SU-DHL-6 (cell line): ENCODE measurements at regions not wholly inside any gene's neighbourhood (a gene's known extent, or its start where the extent isn't known, plus 50 kb on each side); places are given as distances from the start of the nearest gene placed in this dataset.
"Not testable (repeated sequence)": the region's sequence is repeated elsewhere in the genome, so short reads cannot be mapped to it uniquely, and the experiment has no call there.

Experiments used
- H2AFZ ChIP-seq: fragments of 200-600 bp; sonication (generic); 2 replicates; pipeline ENCODE4 v1.6.1; 2014; ENCODE audit warnings: low read depth, mild to moderate bottlenecking, moderate library complexity, mixed read lengths, antibody characterized with exemption, low read length; ENCODE audit not compliant: severe bottlenecking
- H3F3A ChIP-seq: fragments of 200-600 bp; shearing (Covaris generic); 2 replicates; pipeline ENCODE4 v1.6.0; 2016; ENCODE audit warnings: antibody characterized with exemption, mild to moderate bottlenecking; ENCODE audit not compliant: insufficient read depth
- H3K27ac ChIP-seq: fragments of 200-600 bp; sonication (generic); 2 replicates; pipeline ENCODE4 v1.5.1; 2016; ENCODE audit warnings: low read depth, mild to moderate bottlenecking, low read length, moderate library complexity, mixed read lengths
- H3K27me3 ChIP-seq: fragments of 200-600 bp; sonication (generic), shearing (Covaris generic); 2 replicates; pipeline ENCODE4 v1.6.0; 2014; ENCODE audit warnings: mild to moderate bottlenecking, low read length
- H3K36me3 ChIP-seq: fragments of 200-600 bp; sonication (generic); 2 replicates; pipeline ENCODE4 v1.6.1; 2014; ENCODE audit warnings: mild to moderate bottlenecking, low read length, mixed read lengths
- H3K4me2 ChIP-seq: fragments of 300-600, 200-600 bp; shearing (Covaris generic), sonication (generic); 2 replicates; pipeline ENCODE4 v1.6.0; 2014; ENCODE audit warnings: low read length, low read depth, mild to moderate bottlenecking; ENCODE audit not compliant: poor library complexity, severe bottlenecking
- H3K4me3 ChIP-seq: fragments of 200-600 bp; sonication (generic); 2 replicates; pipeline ENCODE4 v1.5.1; 2014; ENCODE audit warnings: antibody characterized with exemption, low read length, mild to moderate bottlenecking, mixed read lengths; ENCODE audit not compliant: insufficient read depth, poor library complexity, severe bottlenecking
- H3K79me2 ChIP-seq: fragments of 200-600 bp; sonication (generic); 2 replicates; pipeline ENCODE4 v1.6.1; 2014; ENCODE audit warnings: mild to moderate bottlenecking, low read length, moderate library complexity; ENCODE audit not compliant: insufficient read depth
- H3K9ac ChIP-seq: fragments of 200-600 bp; sonication (generic); 2 replicates; pipeline ENCODE4 v1.7.0; 2014; ENCODE audit warnings: mild to moderate bottlenecking, low read length
- H3K9me2 ChIP-seq: fragments of 200-600 bp; sonication (generic); replicated peaks from 2 replicates; pipeline ENCODE4 v1.6.1; 2014; ENCODE audit warnings: low read length; ENCODE audit not compliant: insufficient read depth
- H3K9me3 ChIP-seq: fragments of 200-600 bp; sonication (generic); 2 replicates; pipeline ENCODE4 v1.6.1; 2014; ENCODE audit warnings: low read length, mixed read lengths; ENCODE audit not compliant: insufficient read depth
- H4K20me1 ChIP-seq: fragments of 200-600 bp; sonication (generic); 2 replicates; pipeline ENCODE4 v1.6.1; 2014; ENCODE audit warnings: low read depth, mild to moderate bottlenecking, antibody characterized with exemption, low read length, moderate library complexity, mixed read lengths
- EZH2phosphoT487 ChIP-seq: fragments of 200-600 bp; sonication (generic), shearing (Covaris generic); conservative IDR thresholded peaks from 2 replicates; pipeline ENCODE4 v1.6.1; 2018; ENCODE audit warnings: mild to moderate bottlenecking, antibody characterized with exemption, low read length, moderate library complexity, mixed read lengths
- TF ChIP-seq, protein P1 (sequence below): fragments of 200-600 bp; sonication (generic); IDR thresholded peaks from one replicate; pipeline ENCODE4 v1.5.1; 2017; ENCODE audit warnings: antibody characterized with exemption, mild to moderate bottlenecking, low read length, moderate library complexity; ENCODE audit not compliant: insufficient read depth, poor library complexity, severe bottlenecking

DNA sequence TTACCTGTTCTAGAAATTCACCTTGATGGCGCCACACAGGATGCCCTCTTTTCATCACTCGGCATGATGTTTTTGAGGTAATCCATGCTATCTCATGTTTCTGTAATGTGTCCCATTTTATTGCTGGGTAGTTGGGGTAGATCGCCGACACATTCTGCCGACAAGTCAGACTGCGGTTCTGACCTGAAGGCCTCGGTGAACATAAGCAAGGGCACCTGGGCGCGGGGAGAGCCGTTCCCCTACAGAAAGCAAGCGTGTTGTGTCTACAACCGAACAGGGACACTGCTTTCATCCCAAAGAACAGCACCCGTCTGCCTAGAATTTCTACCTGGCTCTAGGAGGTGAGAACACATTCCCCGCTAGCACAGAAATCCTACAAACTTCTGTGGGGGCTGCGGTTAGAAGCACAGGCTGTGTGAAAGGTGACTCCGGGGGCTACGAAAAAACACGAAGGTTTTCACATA lies 149.2 kb downstream of the PPIAL4G start:
- Histone ChIP-seq H3K4me3 (peak overlapping the region; percentile 44), H3K9me3 (no peaks in the 10 kb centered on the region), H2AFZ (peak overlapping the region; percentile 79), H3K9ac (peak overlapping the region; percentile 57), H3K4me2 (peak overlapping the region; percentile 63), H3K79me2 (no peaks in the 10 kb centered on the region), H3K9me2 (no peaks in the 10 kb centered on the region), H3K27me3 (no peaks in the 10 kb centered on the region), H3K27ac (peak overlapping the region; percentile 55), H3F3A (peaks cover 7% of the 10 kb centered on the region; the same call in 1 of the 2 replicates), H3K36me3 (no peaks in the 10 kb centered on the region), H4K20me1 (no peaks in the 10 kb centered on the region)
- TF ChIP-seq, protein P1, sequence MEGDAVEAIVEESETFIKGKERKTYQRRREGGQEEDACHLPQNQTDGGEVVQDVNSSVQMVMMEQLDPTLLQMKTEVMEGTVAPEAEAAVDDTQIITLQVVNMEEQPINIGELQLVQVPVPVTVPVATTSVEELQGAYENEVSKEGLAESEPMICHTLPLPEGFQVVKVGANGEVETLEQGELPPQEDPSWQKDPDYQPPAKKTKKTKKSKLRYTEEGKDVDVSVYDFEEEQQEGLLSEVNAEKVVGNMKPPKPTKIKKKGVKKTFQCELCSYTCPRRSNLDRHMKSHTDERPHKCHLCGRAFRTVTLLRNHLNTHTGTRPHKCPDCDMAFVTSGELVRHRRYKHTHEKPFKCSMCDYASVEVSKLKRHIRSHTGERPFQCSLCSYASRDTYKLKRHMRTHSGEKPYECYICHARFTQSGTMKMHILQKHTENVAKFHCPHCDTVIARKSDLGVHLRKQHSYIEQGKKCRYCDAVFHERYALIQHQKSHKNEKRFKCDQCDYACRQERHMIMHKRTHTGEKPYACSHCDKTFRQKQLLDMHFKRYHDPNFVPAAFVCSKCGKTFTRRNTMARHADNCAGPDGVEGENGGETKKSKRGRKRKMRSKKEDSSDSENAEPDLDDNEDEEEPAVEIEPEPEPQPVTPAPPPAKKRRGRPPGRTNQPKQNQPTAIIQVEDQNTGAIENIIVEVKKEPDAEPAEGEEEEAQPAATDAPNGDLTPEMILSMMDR = no peak
- TF ChIP-seq EZH2phosphoT487 = no peak

DNA sequence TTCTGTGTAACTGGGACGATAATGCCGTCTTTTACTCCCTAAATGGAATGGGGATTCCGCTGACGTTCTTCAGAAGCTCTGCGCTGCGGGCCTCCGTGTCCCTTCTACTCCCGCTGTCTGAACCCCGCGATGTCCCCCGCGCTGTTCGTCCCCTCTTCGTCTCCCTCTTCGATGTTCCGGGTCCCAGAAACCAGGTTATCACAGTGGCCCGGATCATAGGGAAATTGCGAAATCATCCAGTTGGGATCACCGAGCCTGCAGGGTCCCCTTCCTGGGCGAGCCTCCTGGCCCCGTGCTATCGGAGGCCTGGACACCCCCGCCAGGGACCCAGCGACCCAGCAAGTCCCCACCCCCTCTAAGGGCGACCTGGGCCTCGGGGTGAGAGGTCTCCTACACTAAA lies 154.2 kb downstream of the PPIAL4G start:
- 0 out of 2 replicates have a peak, but pooled peaks cover 1% of the 10 kb centered on the region for H3F3A ChIP-seq
- no peaks in the 10 kb centered on the region for H3K9me2 ChIP-seq
- no peaks in the 10 kb centered on the region for H3K36me3 ChIP-seq
- no peaks in the 10 kb centered on the region for H3K79me2 ChIP-seq
- no peak overlapping the region for H3K9ac ChIP-seq
- H3K4me2 ChIP-seq = no peak overlapping the region
- no peak overlapping the region for H2AFZ ChIP-seq
- no peak overlapping the region for H3K4me3 ChIP-seq
- no peaks in the 10 kb centered on the region for H3K9me3 ChIP-seq
- H4K20me1 ChIP-seq = no peaks in the 10 kb centered on the region
- no peaks in the 10 kb centered on the region for H3K27me3 ChIP-seq
- H3K27ac ChIP-seq = no peak overlapping the region
- no peak for TF ChIP-seq EZH2phosphoT487
- TF ChIP-seq, protein P1 = no peak

DNA sequence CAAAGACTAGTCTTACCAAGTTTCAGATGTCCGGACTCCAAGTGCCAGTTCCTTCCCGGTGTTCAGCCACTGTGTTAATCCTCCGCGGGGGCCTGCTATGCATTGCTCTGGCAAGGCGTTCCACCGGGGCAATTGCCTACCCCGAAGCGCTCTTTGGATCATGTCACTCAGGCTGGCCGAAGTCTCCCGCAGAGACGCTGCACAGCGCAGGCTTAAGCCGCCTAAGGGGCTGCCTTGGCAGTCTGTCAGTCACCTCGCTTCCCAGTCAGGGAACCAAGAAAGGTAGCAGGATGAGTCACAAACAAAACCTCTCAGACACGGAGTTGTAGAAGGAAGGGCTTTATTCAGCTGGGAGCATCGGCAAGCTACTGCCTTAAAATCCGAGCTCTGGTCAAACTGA lies 158.1 kb downstream of the PPIAL4G start:
- H3K9me2 ChIP-seq, H2AFZ ChIP-seq, H3K4me3 ChIP-seq, H3K27me3 ChIP-seq, H3K9ac ChIP-seq, H3K27ac ChIP-seq, H4K20me1 ChIP-seq, H3K4me2 ChIP-seq, H3K36me3 ChIP-seq, H3K9me3 ChIP-seq, H3F3A ChIP-seq, H3K79me2 ChIP-seq: not testable (repeated sequence)

DNA sequence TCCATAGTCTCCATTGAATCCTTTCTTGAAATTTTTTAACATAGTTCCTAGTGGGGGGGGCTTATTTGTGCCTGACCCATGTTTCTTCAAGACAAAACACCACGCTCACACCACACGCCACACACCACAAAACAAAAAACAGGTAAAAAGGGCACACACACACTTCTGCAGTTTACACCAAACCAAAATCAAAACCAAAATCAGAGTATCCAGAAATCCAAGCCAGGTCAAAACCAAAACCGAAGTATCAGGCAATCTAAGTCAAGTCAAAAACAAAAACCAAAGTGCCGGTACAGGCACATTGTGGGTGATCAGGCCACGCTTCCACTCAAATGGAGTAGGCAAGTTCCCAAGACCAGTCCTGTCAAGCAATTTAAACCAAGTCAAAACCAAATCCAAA lies 158.6 kb downstream of the PPIAL4G start:
- not testable (repeated sequence) for H3K4me2 ChIP-seq, H3K27me3 ChIP-seq, H4K20me1 ChIP-seq, H3K36me3 ChIP-seq, H3F3A ChIP-seq, H3K4me3 ChIP-seq, H3K79me2 ChIP-seq, H3K9me3 ChIP-seq, H3K9me2 ChIP-seq, H3K27ac ChIP-seq, H2AFZ ChIP-seq, H3K9ac ChIP-seq

DNA sequence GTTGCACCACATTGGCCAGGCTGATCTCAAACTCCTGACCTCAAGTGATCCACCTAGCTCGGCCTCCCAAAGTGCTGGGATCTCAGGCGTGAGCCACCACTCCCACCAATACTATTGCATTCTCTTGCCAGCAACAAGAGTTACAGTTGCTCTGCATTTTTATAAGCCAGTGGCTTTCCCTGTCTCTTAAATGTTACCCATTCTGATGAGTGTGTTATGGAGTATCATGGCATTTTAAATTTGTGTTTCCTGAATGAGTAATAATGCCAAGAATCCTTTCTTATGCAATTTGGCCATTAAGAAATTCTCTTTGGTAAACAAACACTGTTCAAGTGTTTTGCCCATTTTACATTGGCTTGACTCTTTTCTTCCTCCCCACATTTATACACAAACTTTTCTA lies 163.0 kb downstream of the PPIAL4G start:
- not testable (repeated sequence) for H2AFZ ChIP-seq, H3K4me2 ChIP-seq, H3F3A ChIP-seq, H3K9ac ChIP-seq, H3K27ac ChIP-seq, H3K27me3 ChIP-seq, H3K9me3 ChIP-seq, H3K9me2 ChIP-seq, H3K79me2 ChIP-seq, H3K36me3 ChIP-seq, H4K20me1 ChIP-seq, H3K4me3 ChIP-seq
